Ovary (tissue), 7 donors: ENCODE measurements at regions not wholly inside any gene's neighbourhood (a gene's known extent, or its start where the extent isn't known, plus 50 kb on each side); places are given as distances from the start of the nearest gene placed in this dataset.
"Not testable (repeated sequence)": the region's sequence is repeated elsewhere in the genome, so short reads cannot be mapped to it uniquely, and the experiment has no call there.

ENCODE experiments used
- DNase-seq, 5 donors: peaks; one replicate each; pipeline ENCODE4 v3.0.0-alpha.2; 2019 to 2020
- H3K27ac ChIP-seq, 2 donors: fragments of 200-600 bp; one replicate each; pipeline versions ENCODE4 v1.5.1 to v1.8.0; 2019 to 2022
- H3K27me3 ChIP-seq: fragments of 200-600 bp; one replicate; pipeline ENCODE4 v1.8.0; 2022
- H3K36me3 ChIP-seq: fragments of 200-600 bp; sonication (generic); one replicate; pipeline ENCODE4 v1.5.1; 2019
- H3K4me1 ChIP-seq: one replicate; pipeline ENCODE4 v1.8.1; 2013; ENCODE audit warnings: mild to moderate bottlenecking, moderate library complexity; ENCODE audit not compliant: insufficient read depth
- H3K4me3 ChIP-seq: fragments of 200-600 bp; sonication (generic); one replicate; pipeline ENCODE4 v1.5.1; 2017
- H3K9me3 ChIP-seq, 2 donors: fragments of 200-600 bp in 1 of 2; sonication (generic) in 1 of 2; one replicate each; pipeline versions ENCODE4 v1.5.1 to v1.8.1; 2013 to 2019; ENCODE audit warnings: mild to moderate bottlenecking in 1 of 2, moderate library complexity in 1 of 2
- EP300 ChIP-seq: sonication (generic); formaldehyde crosslinking; IDR thresholded peaks from one replicate; pipeline ENCODE4 v1.6.1; 2017; ENCODE audit warnings: antibody characterized with exemption
- POLR2A ChIP-seq: fragments of 450-650 bp; IDR thresholded peaks from one replicate; pipeline ENCODE4 v1.6.1; 2017; ENCODE audit warnings: antibody characterized with exemption, mild to moderate bottlenecking, moderate library complexity
- WGBS, 3 donors: extraction: QIAGEN DNeasy Blood & Tissue Kit in 1 of 3; methylation state at CpG; one replicate each; pipeline versions ENCODE4 v1.1.5 to v1.1.7; 2013 to 2017; 5-methylcytosine and 5-hydroxymethylcytosine counted together
- intact Hi-C, 4 donors: fragments of 100-400 bp; cut with DNase I; formaldehyde crosslinking; loops; one replicate each; pipeline versions ENCODE4 v1.11.0 to v1.15.1; 2022 to 2023
- TF ChIP-seq, protein P1 (sequence below), 3 donors: fragments of 450-650 bp in 2 of 3; fragments of 200-600 bp in 1 of 3; IDR thresholded peaks; one replicate each; pipeline versions ENCODE4 v1.5.1 to v1.8.0; 2016 to 2022; ENCODE audit warnings: antibody characterized with exemption in 3 of 3, mild to moderate bottlenecking in 1 of 3
- donor health status: DM: no; HTN: no; CAD: no; lungs with moderate emphysema.
- donor health status: DM: no; HTN: no; CAD: no.
- donor health status: Bipolar disorder and iron deficiency.
- donor health status: DM: no; HTN: no; CAD: no.
- donor health status: DM: yes; HTN: yes; CAD: no.

DNA sequence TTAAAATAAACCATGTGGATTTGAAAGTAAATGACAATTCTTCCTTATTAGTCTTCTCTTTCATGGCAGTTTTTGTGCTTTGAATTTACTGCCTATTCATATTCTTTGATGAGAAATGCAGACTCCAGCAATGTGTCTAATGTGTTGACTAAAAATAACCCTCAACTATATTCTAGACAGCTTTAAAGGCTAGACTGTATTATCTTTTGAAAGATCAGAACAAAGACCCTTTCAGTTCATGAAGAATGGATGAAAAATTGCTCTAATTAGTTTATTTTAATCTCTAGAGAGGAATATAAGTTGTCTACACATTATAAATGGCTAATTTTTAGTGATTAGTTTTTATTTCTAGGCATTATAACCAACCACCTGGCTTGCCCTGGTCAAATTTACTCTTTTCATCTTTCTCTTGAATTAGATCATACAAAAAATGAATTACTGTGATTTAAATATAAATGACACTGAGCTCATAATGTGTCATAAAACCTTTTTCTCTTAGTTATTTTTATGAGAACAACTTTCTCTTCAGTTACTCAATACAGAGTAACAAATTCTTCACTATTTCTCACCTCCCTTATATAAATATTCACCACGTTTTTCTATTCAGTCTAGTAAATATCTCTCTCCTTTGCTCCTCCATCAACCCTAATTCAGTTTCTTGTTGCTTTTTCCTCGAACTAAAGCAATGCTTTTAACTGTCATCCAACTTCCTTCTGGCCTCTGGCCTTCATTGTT, 428.5 kb upstream of the TMPRSS15 start:
- WGBS, 3 donors = 33 to 55% (median 33%) methylated on average over 2 of the region's 2 CpGs
- no peak for DNase-seq
- no peaks in the 10 kb centered on the region for H3K9me3 ChIP-seq
- TF ChIP-seq, protein P1, sequence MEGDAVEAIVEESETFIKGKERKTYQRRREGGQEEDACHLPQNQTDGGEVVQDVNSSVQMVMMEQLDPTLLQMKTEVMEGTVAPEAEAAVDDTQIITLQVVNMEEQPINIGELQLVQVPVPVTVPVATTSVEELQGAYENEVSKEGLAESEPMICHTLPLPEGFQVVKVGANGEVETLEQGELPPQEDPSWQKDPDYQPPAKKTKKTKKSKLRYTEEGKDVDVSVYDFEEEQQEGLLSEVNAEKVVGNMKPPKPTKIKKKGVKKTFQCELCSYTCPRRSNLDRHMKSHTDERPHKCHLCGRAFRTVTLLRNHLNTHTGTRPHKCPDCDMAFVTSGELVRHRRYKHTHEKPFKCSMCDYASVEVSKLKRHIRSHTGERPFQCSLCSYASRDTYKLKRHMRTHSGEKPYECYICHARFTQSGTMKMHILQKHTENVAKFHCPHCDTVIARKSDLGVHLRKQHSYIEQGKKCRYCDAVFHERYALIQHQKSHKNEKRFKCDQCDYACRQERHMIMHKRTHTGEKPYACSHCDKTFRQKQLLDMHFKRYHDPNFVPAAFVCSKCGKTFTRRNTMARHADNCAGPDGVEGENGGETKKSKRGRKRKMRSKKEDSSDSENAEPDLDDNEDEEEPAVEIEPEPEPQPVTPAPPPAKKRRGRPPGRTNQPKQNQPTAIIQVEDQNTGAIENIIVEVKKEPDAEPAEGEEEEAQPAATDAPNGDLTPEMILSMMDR (IDR thresholded peaks at IDR 0.05) = no peak
- no peaks in the 10 kb centered on the region for H3K27me3 ChIP-seq
- H3K36me3 ChIP-seq = no peaks in the 10 kb centered on the region
- H3K4me1 ChIP-seq = no peaks in the 10 kb centered on the region
- H3K27ac ChIP-seq = no peak overlapping the region
- no peak overlapping the region for H3K4me3 ChIP-seq
- intact Hi-C loops = no loop called here

DNA sequence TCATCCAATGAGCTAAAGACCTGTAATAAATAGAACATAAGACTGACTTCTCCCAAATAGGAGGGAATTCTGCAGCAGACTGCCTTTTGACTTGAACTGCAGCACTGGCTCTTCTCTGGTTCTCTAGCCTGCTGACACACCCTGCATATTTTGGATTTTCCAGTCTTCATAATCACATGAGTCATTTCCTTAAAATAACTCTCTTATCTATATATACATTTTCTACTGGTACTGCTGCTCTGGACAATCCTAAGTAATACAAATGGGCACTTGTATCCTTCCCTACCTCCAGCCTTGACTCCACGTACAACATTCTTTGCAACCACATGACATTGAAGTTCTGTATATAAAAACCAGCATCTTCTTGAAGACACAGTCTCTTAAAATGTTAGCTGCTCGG, 429.4 kb upstream of the TMPRSS15 start:
- no peaks in the 10 kb centered on the region for H3K9me3 ChIP-seq

DNA sequence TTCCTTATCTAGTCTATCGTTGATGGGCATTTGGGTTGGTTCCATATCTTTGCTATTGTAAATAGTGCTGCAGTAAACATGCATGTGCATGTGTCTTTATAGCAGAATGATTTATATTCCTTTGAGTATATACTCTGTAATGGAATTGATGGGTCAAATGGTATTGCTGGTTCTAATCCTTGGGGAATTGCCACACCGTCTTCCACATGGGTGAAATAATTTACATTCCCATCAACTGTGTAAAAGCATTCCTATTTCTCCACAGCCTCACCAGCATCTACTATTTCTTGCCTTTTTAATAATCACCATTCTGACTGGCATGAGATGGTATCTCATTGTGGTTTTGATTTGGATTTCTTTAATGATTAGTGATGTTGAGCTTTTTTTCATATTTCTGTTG, 430.5 kb upstream of the TMPRSS15 start:
- DNase-seq, H3K4me3 ChIP-seq, H3K9me3 ChIP-seq, H3K4me1 ChIP-seq, H3K27me3 ChIP-seq, H3K36me3 ChIP-seq, H3K27ac ChIP-seq, intact Hi-C loops: not testable (repeated sequence)
- 43 to 87% (median 85%) methylated on average over 2 of the region's 2 CpGs for WGBS, 3 donors

More for the DNA sequence above, 429.4 kb upstream of the TMPRSS15 start:
- H3K27ac ChIP-seq = no peak overlapping the region
- H3K27me3 ChIP-seq = no peaks in the 10 kb centered on the region
- H3K4me3 ChIP-seq = no peak overlapping the region
- H3K4me1 ChIP-seq = no peaks in the 10 kb centered on the region
- intact Hi-C loops = no loop called here
- 46 to 69% (median 49%) methylated on average over 2 of the region's 2 CpGs for WGBS, 3 donors
- TF ChIP-seq, protein P1 (IDR thresholded peaks at IDR 0.05) = no peak
- TF ChIP-seq POLR2A = no peak
- TF ChIP-seq EP300 = no peak
- H3K36me3 ChIP-seq = no peaks in the 10 kb centered on the region
- DNase-seq = no peak

DNA sequence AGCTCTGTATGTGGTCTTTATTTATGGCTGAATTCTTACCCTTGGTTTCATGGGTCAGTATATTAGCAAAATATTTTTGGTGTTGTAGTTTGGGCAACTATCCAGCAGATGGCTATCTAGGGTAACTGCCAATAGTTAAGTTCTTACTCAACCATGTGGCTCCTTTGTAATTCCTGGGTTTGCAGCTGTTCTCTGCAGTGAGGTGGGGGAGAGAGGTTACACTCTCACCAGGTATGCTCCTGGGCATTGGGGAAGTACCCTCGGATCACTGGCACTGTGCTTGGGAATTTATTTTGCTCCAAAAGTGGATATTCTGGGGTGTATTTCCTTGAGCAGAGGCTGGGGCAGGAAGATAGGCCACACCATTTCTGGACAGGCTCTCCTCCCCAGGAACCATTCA, 436.7 kb upstream of the TMPRSS15 start:
- no peak for DNase-seq
- Histone ChIP-seq H3K27me3 (no peaks in the 10 kb centered on the region), H3K4me1 (no peaks in the 10 kb centered on the region), H3K9me3 (no peaks in the 10 kb centered on the region), H3K4me3 (no peak overlapping the region), H3K27ac (no peak overlapping the region), H3K36me3 (no peaks in the 10 kb centered on the region)
- WGBS, 3 donors = 61 to 88% (median 82%) methylated on average over 1 of the region's 1 CpG
- intact Hi-C loops = no loop called here
- TF ChIP-seq EP300 (no peak), POLR2A (no peak)
- TF ChIP-seq, protein P1 (IDR thresholded peaks at IDR 0.05) = no peak

DNA sequence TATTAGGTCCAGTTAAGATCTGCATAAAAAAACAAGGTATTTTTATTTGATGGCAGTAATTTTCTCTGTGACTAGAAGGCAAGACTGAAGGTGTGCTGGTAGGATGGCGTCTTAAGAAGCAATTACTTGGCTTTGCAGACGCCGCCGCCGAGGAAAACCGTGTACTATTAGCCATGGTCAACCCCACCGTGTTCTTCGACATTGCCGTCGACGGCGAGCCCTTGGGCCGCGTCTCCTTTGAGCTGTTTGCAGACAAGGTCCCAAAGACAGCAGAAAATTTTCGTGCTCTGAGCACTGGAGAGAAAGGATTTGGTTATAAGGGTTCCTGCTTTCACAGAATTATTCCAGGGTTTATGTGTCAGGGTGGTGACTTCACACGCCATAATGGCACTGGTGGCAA, 454.0 kb upstream of the TMPRSS15 start:
- H3K27me3 ChIP-seq, H3K4me1 ChIP-seq, H3K9me3 ChIP-seq, intact Hi-C loops, H3K27ac ChIP-seq, H3K4me3 ChIP-seq, H3K36me3 ChIP-seq, DNase-seq: not testable (repeated sequence)
- WGBS, 3 donors = 92% methylated on average over 16 of the region's 16 CpGs
